Caco-2 (cell line): ENCODE measurements at regions not wholly inside any gene's neighbourhood (a gene's known extent, or its start where the extent isn't known, plus 50 kb on each side); places are given as distances from the start of the nearest gene placed in this dataset.
A peak's percentile ranks its signal among the peaks of the same experiment; 100 is the strongest.

ENCODE experiments used
- BruUV-seq: library from RNA; stranded (reverse); fragments of 400-500 nt; replicated peaks from 2 replicates; lab custom pipeline; 2021; lab: Mats Ljungman, UMichigan
- CTCF ChIA-PET: fragments of 300-600 bp; sonication (Branson Sonifier 250); formaldehyde crosslinking; loops from one replicate; lab custom pipeline; 2022; ENCODE audit warnings: antibody characterized with exemption; lab: Charles Lee
- POLR2A ChIA-PET: fragments of 300-600 bp; sonication (Branson Sonifier 250); formaldehyde crosslinking; loops from one replicate; lab custom pipeline; 2022; ENCODE audit warnings: antibody characterized with exemption; lab: Charles Lee
- DNase-seq, 2 experiments: peaks; one replicate each; pipeline versions ENCODE4 v3.0.0 to v3.0.0-alpha.2; 2020 to 2022
- H3K27me3 ChIP-seq: replicated peaks from 2 replicates; pipeline ENCODE4 v1.6.0; 2011; ENCODE audit warnings: low read length; ENCODE audit not compliant: control insufficient read depth, insufficient read depth
- H3K36me3 ChIP-seq: 2 replicates; pipeline ENCODE4 v1.5.1; 2011; ENCODE audit warnings: low read length; ENCODE audit not compliant: control insufficient read depth, insufficient read depth
- H3K4me1 ChIP-seq: fragments of 250-450 bp; sonication (Bioruptor Pico); 2 replicates; pipeline ENCODE4 v1.5.1; 2020; ENCODE audit warnings: mild to moderate bottlenecking
- H3K4me3 ChIP-seq: 2 replicates; pipeline ENCODE4 v1.5.1; 2011; ENCODE audit warnings: low read depth, mild to moderate bottlenecking, control low read depth, low read length
- H3K9me3 ChIP-seq: fragments of 250-450 bp; sonication (Bioruptor Pico); 2 replicates; pipeline ENCODE4 v1.5.1; 2020; ENCODE audit warnings: mild to moderate bottlenecking, moderate library complexity
- H3K27ac Mint-ChIP-seq: one replicate; pipeline ENCODE4 v1.8.0; 2022; ENCODE audit warnings: mixed read lengths; ENCODE audit not compliant: unreplicated experiment
- H3K27me3 Mint-ChIP-seq: one replicate; pipeline ENCODE4 v1.8.0; 2022; ENCODE audit warnings: mixed read lengths; ENCODE audit not compliant: insufficient read depth, unreplicated experiment
- H3K36me3 Mint-ChIP-seq: one replicate; pipeline ENCODE4 v1.8.0; 2022; ENCODE audit warnings: mild to moderate bottlenecking, mixed read lengths; ENCODE audit not compliant: insufficient read depth, unreplicated experiment
- H3K4me1 Mint-ChIP-seq: one replicate; pipeline ENCODE4 v1.8.0; 2022; ENCODE audit warnings: low read depth, mixed read lengths; ENCODE audit not compliant: unreplicated experiment
- H3K4me3 Mint-ChIP-seq: one replicate; pipeline ENCODE4 v1.8.0; 2022; ENCODE audit warnings: mild to moderate bottlenecking, moderate library complexity, mixed read lengths; ENCODE audit not compliant: unreplicated experiment
- H3K9me3 Mint-ChIP-seq: one replicate; pipeline ENCODE4 v1.8.0; 2022; ENCODE audit warnings: mixed read lengths; ENCODE audit not compliant: unreplicated experiment
- CTCF ChIP-seq, 2 experiments: fragments of 200-600 bp in 1 of 2; IDR thresholded peaks; 1 replicate in 1 of 2; 2 replicates in 1 of 2; pipeline versions ENCODE4 v1.5.1 to v1.8.0; 2011 to 2022; ENCODE audit warnings: antibody characterized with exemption in 1 of 2, control low read depth in 1 of 2, inconsistent platforms in 1 of 2, low read depth in 1 of 2, low read length in 1 of 2, mild to moderate bottlenecking in 1 of 2, moderate library complexity in 1 of 2; ENCODE audit not compliant: insufficient read depth in 1 of 2, severe bottlenecking in 1 of 2, unreplicated experiment in 1 of 2
- intact Hi-C: fragments of 100-400 bp; cut with micrococcal nuclease; formaldehyde crosslinking; loops from one replicate; pipeline ENCODE4 v1.10.0; 2022; ENCODE audit not compliant: unreplicated experiment

- Histone ChIP-seq H3K9me3 (no peaks in the 10 kb centered on the region), H3K36me3 (no peaks in the 10 kb centered on the region), H3K4me3 (no peak overlapping the region), H3K4me1 (no peaks in the 10 kb centered on the region), H3K27me3 (no peaks in the 10 kb centered on the region)
- Mint-ChIP-seq H3K27ac (no peak overlapping the region), H3K27me3 (peaks cover 5% of the 10 kb centered on the region), H3K36me3 (no peaks in the 10 kb centered on the region), H3K4me1 (no peaks in the 10 kb centered on the region), H3K4me3 (no peak overlapping the region), H3K9me3 (peaks cover 19% of the 10 kb centered on the region)
- no TSS peak for BruUV-seq
- peak; percentile 9 to 41 for DNase-seq
- POLR2A ChIA-PET: no interaction called here
- intact Hi-C loops: no loop called here
- CTCF ChIA-PET: no interaction called here
- no peak for TF ChIP-seq CTCF (IDR thresholded peaks at IDR 0.05; ENCODE audit: insufficient read depth in 1 of 2, low read depth in 1 of 2, low read length in 1 of 2, severe bottlenecking in 1 of 2, unreplicated experiment in 1 of 2)
Measured at GRCh38 chr2:136468799-136469369, 296.5 kb upstream of the THSD7B start.

- no peaks in the 10 kb centered on the region for H3K9me3 ChIP-seq
- no peaks in the 10 kb centered on the region for H3K36me3 ChIP-seq
- H3K4me3 Mint-ChIP-seq: no peak overlapping the region
- BruUV-seq: no TSS peak
- no peak overlapping the region for H3K4me3 ChIP-seq
- H3K27me3 ChIP-seq: no peaks in the 10 kb centered on the region
- ChIA-PET POLR2A (no interaction called here), CTCF (no interaction called here)
- no peak for TF ChIP-seq CTCF (IDR thresholded peaks at IDR 0.05; ENCODE audit: insufficient read depth in 1 of 2, low read depth in 1 of 2, low read length in 1 of 2, severe bottlenecking in 1 of 2, unreplicated experiment in 1 of 2)
- H3K4me1 Mint-ChIP-seq: no peaks in the 10 kb centered on the region
- no peak for DNase-seq
- H3K36me3 Mint-ChIP-seq: no peaks in the 10 kb centered on the region
- intact Hi-C loops: no loop called here
- no peaks in the 10 kb centered on the region for H3K4me1 ChIP-seq
- no peaks in the 10 kb centered on the region for H3K9me3 Mint-ChIP-seq
- H3K27ac Mint-ChIP-seq: no peak overlapping the region
- peaks cover 11% of the 10 kb centered on the region for H3K27me3 Mint-ChIP-seq
Measured at GRCh38 chr2:136452528-136452927, 312.8 kb upstream of the THSD7B start.

GRCh38 chr2:136448986-136449780 lies 316.2 kb upstream of the THSD7B start:
- Histone ChIP-seq H3K4me1 (no peaks in the 10 kb centered on the region), H3K36me3 (no peaks in the 10 kb centered on the region), H3K27me3 (no peaks in the 10 kb centered on the region), H3K4me3 (no peak overlapping the region), H3K9me3 (no peaks in the 10 kb centered on the region)
- Mint-ChIP-seq H3K27me3 (peaks cover 3% of the 10 kb centered on the region), H3K36me3 (no peaks in the 10 kb centered on the region), H3K27ac (no peak overlapping the region), H3K4me1 (no peaks in the 10 kb centered on the region), H3K9me3 (no peaks in the 10 kb centered on the region), H3K4me3 (no peak overlapping the region)
- DNase-seq: no peak
- POLR2A ChIA-PET: no interaction called here
- CTCF ChIA-PET: no interaction called here
- intact Hi-C loops: no loop called here
- TF ChIP-seq CTCF (IDR thresholded peaks at IDR 0.05; ENCODE audit: insufficient read depth in 1 of 2, low read depth in 1 of 2, low read length in 1 of 2, severe bottlenecking in 1 of 2, unreplicated experiment in 1 of 2): no peak
- BruUV-seq: no TSS peak
